GM18520 (cell line): ENCODE measurements at regions not wholly inside any gene's neighbourhood (a gene's known extent, or its start where the extent isn't known, plus 50 kb on each side); places are given as distances from the start of the nearest gene placed in this dataset.

ENCODE experiments used
- ATAC-seq: cut with Tn5 transposase; IDR thresholded peaks from one replicate; pipeline ENCODE4 v1.9.1; 2021; ENCODE audit not compliant: unreplicated experiment

GRCh38 chr2:37781028-37781427 lies 109.6 kb upstream of the CDC42EP3 start:
- no peak for ATAC-seq

GRCh38 chr2:37782155-37782673 lies 110.8 kb upstream of the CDC42EP3 start:
- ATAC-seq = no peak

- no peak for ATAC-seq
These were observed 111.4 kb upstream of the CDC42EP3 start for GRCh38 chr2:37782721-37783371.

- ATAC-seq = no peak
These were observed 112.1 kb upstream of the CDC42EP3 start for GRCh38 chr2:37783545-37783944.

GRCh38 chr2:37784071-37784758 lies 112.8 kb upstream of the CDC42EP3 start:
- ATAC-seq = no peak

- no peak for ATAC-seq
These were observed 113.3 kb upstream of the CDC42EP3 start for GRCh38 chr2:37784759-37785149.

- ATAC-seq = no peak
These were observed 114.8 kb upstream of the CDC42EP3 start for GRCh38 chr2:37786191-37786698.

GRCh38 chr2:37786854-37787253 lies 115.4 kb upstream of the CDC42EP3 start:
- no peak for ATAC-seq

GRCh38 chr2:37788602-37789209 lies 117.3 kb upstream of the CDC42EP3 start:
- no peak for ATAC-seq

- ATAC-seq = no peak
These were observed 118.6 kb upstream of the CDC42EP3 start for GRCh38 chr2:37790019-37790418.

GRCh38 chr2:37790462-37790861 lies 119.0 kb upstream of the CDC42EP3 start:
- ATAC-seq = no peak

GRCh38 chr2:37792366-37792765 lies 120.9 kb upstream of the CDC42EP3 start:
- ATAC-seq = no peak

GRCh38 chr2:37793004-37793403 lies 121.6 kb upstream of the CDC42EP3 start:
- no peak for ATAC-seq

GRCh38 chr2:37794717-37795116 lies 123.3 kb upstream of the CDC42EP3 start:
- ATAC-seq = no peak

GRCh38 chr2:37795456-37795855 lies 124.0 kb upstream of the CDC42EP3 start:
- no peak for ATAC-seq

- ATAC-seq = no peak
These were observed 124.5 kb upstream of the CDC42EP3 start for GRCh38 chr2:37795938-37796337.

- no peak for ATAC-seq
These were observed 125.0 kb upstream of the CDC42EP3 start for GRCh38 chr2:37796481-37796880.

- ATAC-seq = no peak
These were observed 125.6 kb upstream of the CDC42EP3 start for GRCh38 chr2:37797081-37797480.

GRCh38 chr2:37798315-37799005 lies 126.6 kb upstream of the RMDN2 start:
- no peak for ATAC-seq

GRCh38 chr2:37800176-37800858 lies 124.8 kb upstream of the RMDN2 start:
- no peak for ATAC-seq
